Prostate gland (tissue), 2 donors: ENCODE measurements at regions not wholly inside any gene's neighbourhood (a gene's known extent, or its start where the extent isn't known, plus 50 kb on each side); places are given as distances from the start of the nearest gene placed in this dataset.

Experiments
- DNase-seq: peaks from one replicate; pipeline ENCODE4 v3.0.0-alpha.2; 2019; ENCODE audit warnings: low spot score
- H3K27ac ChIP-seq, 2 donors: fragments of 200-600 bp; sonication (generic); 2 replicates each; pipeline ENCODE4 v1.5.1; 2017 to 2019
- H3K27me3 ChIP-seq: fragments of 200-600 bp; sonication (generic); replicated peaks from 2 replicates; pipeline ENCODE4 v1.5.1; 2019; ENCODE audit not compliant: insufficient read depth
- H3K36me3 ChIP-seq, 2 donors: fragments of 200-600 bp; sonication (generic); 1 replicate in 1 of 2; 2 replicates in 1 of 2; pipeline versions ENCODE4 v1.5.1 to v1.8.1; 2017 to 2019
- H3K4me1 ChIP-seq: fragments of 200-600 bp; sonication (generic); replicated peaks from 2 replicates; pipeline ENCODE4 v1.5.1; 2019
- H3K4me3 ChIP-seq, 2 donors: fragments of 200-600 bp; sonication (generic); 2 replicates each; pipeline ENCODE4 v1.5.1; 2017 to 2019
- H3K9me3 ChIP-seq: fragments of 200-600 bp; sonication (generic); 2 replicates; pipeline ENCODE4 v1.5.1; 2017
- CTCF ChIP-seq, 4 experiments: fragments of 200-600 bp in 2 of 4; fragments of 450-650 bp in 2 of 4; sonication (generic) in 2 of 4; IDR thresholded peaks; 1 replicate in 3 of 4; 2 replicates in 1 of 4; pipeline ENCODE4 v1.5.1; 2016 to 2019; ENCODE audit warnings: antibody characterized with exemption in 4 of 4, mild to moderate bottlenecking in 2 of 4, moderate library complexity in 2 of 4
- POLR2A ChIP-seq: fragments of 450-650 bp; IDR thresholded peaks from one replicate; pipeline ENCODE4 v1.6.1; 2016; ENCODE audit warnings: antibody characterized with exemption, mild to moderate bottlenecking
- POLR2AphosphoS5 ChIP-seq: sonication (generic); formaldehyde crosslinking; IDR thresholded peaks from one replicate; pipeline ENCODE4 v1.6.1; 2017; ENCODE audit warnings: antibody characterized with exemption
- WGBS: methylation state at CpG from one replicate; pipeline ENCODE4 v1.1.5; 2018; 5-methylcytosine and 5-hydroxymethylcytosine counted together
- intact Hi-C: fragments of 100-400 bp; cut with DNase I; formaldehyde crosslinking; loops from one replicate; pipeline ENCODE4 v1.14.2; 2022
- small RNA-seq, 2 donors: library from RNA; depleted of rRNA; stranded (forward); fragments of <200 nt; gene quantifications; one replicate each; pipeline ENCODE3, GENCODE V24; 2016

DNA sequence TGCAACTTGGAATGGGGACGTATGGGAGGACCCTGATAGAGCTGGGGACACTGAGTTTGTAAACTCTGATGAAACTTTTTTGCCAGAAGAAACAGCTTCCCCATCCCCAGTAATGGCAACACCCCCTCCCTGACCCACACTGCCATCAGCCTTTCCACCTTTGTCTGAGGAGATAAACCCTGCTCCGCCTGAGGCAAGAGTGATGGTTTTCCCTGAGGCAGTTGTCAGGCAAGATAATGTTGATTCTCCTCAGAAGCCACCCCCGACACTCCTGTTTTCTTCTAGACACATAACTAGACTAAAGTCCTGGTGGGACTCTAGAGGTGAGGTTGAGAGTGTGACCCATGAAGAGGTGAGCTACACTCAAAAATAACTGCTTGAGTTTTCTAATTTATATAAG, 71.9 kb upstream of the STK26 start:
- Histone ChIP-seq H3K27ac (no peak overlapping the region), H3K4me3 (no peak overlapping the region), H3K27me3 (no peaks in the 10 kb centered on the region), H3K36me3 (no peaks in the 10 kb centered on the region), H3K9me3 (no peaks in the 10 kb centered on the region), H3K4me1 (no peaks in the 10 kb centered on the region)
- 86% methylated on average over 3 of the region's 3 CpGs for WGBS
- DNase-seq, result no peak
- no peak for TF ChIP-seq POLR2A
- no peak for TF ChIP-seq CTCF (IDR thresholded peaks at IDR 0.05)
- TF ChIP-seq POLR2AphosphoS5, result no peak
- intact Hi-C loops, result no loop called here

DNA sequence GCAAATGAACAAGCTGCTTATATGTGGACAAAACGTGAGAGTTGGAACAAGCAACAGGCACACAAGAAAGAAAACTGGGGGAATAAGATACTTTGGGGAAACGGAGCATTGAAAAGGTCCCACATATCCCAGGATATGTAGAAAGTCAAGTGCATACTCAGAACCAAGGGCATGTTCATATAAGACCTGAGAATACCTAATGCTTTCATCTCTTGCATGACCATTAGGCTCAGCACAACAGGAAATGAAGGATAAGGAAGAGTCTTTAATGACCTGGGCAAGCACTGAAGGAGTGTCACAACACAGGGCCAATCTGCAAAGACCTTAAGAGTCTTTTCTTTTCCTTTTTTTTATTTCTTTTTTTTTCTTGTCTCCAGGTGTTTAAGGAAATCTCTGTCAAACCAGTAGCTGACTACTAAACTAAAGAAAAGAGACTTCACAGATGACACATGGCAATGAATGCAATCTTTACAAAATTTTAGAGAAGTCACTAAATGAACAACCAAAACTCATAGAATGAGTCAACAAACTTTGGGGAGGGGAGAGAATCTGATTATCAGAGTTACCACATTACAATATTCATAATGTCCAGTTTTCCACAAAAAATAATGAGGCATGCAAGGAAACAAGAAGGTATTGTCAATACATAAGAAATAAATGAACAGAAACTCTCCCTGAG, 67.9 kb upstream of the STK26 start:
- 84% methylated on average over 2 of the region's 2 CpGs for WGBS
- H3K9me3 ChIP-seq, result no peaks in the 10 kb centered on the region
- DNase-seq, result no peak
- H3K27ac ChIP-seq, result no peak overlapping the region
- H3K27me3 ChIP-seq, result no peaks in the 10 kb centered on the region
- TF ChIP-seq POLR2AphosphoS5 (no peak), POLR2A (no peak), CTCF (IDR thresholded peaks at IDR 0.05) (no peak)
- no peaks in the 10 kb centered on the region for H3K4me1 ChIP-seq
- no peak overlapping the region for H3K4me3 ChIP-seq
- H3K36me3 ChIP-seq, result no peaks in the 10 kb centered on the region
- intact Hi-C loops, result no loop called here

- DNase-seq, result no peak
- Histone ChIP-seq H3K27me3 (no peaks in the 10 kb centered on the region), H3K4me3 (no peak overlapping the region), H3K4me1 (no peaks in the 10 kb centered on the region), H3K9me3 (no peaks in the 10 kb centered on the region), H3K36me3 (no peaks in the 10 kb centered on the region), H3K27ac (no peak overlapping the region)
- intact Hi-C loops, result no loop called here
- 82% methylated on average over 1 of the region's 1 CpG for WGBS
- TF ChIP-seq POLR2AphosphoS5, result no peak
- no peak for TF ChIP-seq CTCF (IDR thresholded peaks at IDR 0.05)
- TF ChIP-seq POLR2A, result no peak
These were observed 64.4 kb upstream of the STK26 start for GRCh38 chrX:131958724-131959123.

GRCh38 chrX:131970347-131970746, 52.8 kb upstream of the STK26 start:
- H3K9me3 ChIP-seq, result no peaks in the 10 kb centered on the region
- H3K27ac ChIP-seq, result no peak overlapping the region
- no peak for DNase-seq
- 81% methylated on average over 2 of the region's 2 CpGs for WGBS
- no peaks in the 10 kb centered on the region for H3K36me3 ChIP-seq
- TF ChIP-seq POLR2AphosphoS5 (no peak), CTCF (IDR thresholded peaks at IDR 0.05) (no peak), POLR2A (no peak)
- H3K4me3 ChIP-seq, result no peak overlapping the region
- no peaks in the 10 kb centered on the region for H3K27me3 ChIP-seq
- intact Hi-C loops, result no loop called here
- no peaks in the 10 kb centered on the region for H3K4me1 ChIP-seq

Small RNA genes in the stretch of these regions (small RNA-seq; reads per million reads assigned to genes)
- gene AL008629.1 (0 reads per million in 2 donors), gene HDGFP1 (0 reads per million in 2 donors), gene MCRIP2P1 (0 reads per million in 2 donors), gene RNA5SP514 (0.47 to 0.60 reads per million in 2 donors)
